ENCODE measurements at regions not wholly inside any gene's neighbourhood (a gene's known extent, or its start where the extent isn't known, plus 50 kb on each side); places are given as distances from the start of the nearest gene placed in this dataset.
A peak's percentile ranks its signal among the peaks of the same experiment; 100 is the strongest.

DNA sequence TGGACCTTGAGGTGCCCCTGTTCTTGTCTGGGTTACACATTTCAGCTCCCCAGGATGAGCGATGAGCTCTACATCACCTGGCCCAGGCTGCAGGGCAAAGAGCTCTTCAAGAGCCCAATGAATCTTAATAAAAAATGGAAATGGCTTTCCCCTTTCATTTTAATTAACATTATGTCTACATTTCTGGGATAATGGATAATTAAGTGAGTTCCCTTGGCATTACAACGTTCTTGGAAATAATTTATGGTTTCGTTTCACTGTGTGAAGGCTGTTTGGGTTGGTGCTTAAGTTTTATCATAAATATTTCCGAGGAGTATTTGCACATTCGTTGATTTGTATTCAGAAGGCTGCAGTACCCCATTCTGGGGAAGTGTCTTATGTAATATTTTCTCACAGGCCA, 678.3 kb upstream of the EEF2KMT start:
- WGBS (ENCODE audit: insufficient coverage), result 83% methylated on average over 1 of the region's 5 CpGs
- Histone ChIP-seq H3K27ac (ENCODE audit: low read length) (no peak overlapping the region), H3K4me3 (ENCODE audit: low read length) (no peak overlapping the region), H3K9me3 (replicated peaks; ENCODE audit: control insufficient read depth, low read depth, low read length) (no peaks in the 10 kb centered on the region), H3K4me1 (ENCODE audit: control insufficient read depth, insufficient read depth, low read length) (no peaks in the 10 kb centered on the region), H3K27me3 (ENCODE audit: control insufficient read depth, insufficient read depth, low read length) (no peaks in the 10 kb centered on the region), H3K36me3 (ENCODE audit: control insufficient read depth, insufficient read depth, low read length) (no peaks in the 10 kb centered on the region)
- DNase-seq, result no peak

DNA sequence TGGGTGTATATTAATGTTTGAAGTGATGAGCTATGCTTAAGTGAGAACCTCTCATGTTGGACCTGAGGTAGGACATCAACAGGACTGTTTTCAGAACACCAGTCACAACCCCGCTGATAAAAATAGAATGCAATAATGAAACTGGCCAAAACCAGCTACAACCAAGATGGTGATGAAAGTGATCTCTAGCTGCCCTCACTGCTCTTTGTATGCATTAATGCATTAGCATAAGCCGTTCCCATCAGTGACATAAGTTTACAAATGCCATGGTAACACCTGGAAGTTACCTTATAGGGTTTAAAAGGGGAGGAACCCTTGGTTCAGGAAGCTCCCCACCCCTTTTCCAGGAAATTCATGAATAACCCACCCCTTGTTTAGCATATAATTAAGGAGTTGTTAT, 672.5 kb upstream of the EEF2KMT start:
- no CpG with 5 or more reads among the region's 2 CpGs for WGBS (ENCODE audit: insufficient coverage)
- H3K27ac ChIP-seq (ENCODE audit: low read length), result no peak overlapping the region

DNA sequence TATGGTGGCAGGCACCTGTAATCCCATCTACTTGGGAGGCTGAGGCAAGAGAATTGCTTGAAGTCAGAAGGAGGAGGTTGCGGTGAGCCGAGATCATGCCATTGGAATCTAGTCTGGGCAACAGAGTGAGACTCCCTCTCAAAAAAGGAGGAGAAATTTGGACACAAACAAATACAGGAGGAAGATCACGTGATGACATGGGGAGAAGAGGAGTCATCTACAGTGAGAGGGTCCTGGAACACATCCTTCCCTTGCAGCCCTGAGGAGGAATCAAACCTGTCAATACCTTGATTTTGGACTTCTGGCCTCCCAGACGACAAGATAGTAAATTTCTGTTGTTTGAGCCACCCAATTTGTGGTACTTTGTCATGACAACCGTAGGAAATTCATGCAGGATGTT, 671.9 kb upstream of the EEF2KMT start:
- no peaks in the 10 kb centered on the region for H3K9me3 ChIP-seq (replicated peaks; ENCODE audit: control insufficient read depth, low read depth, low read length)
- H3K4me1 ChIP-seq (ENCODE audit: control insufficient read depth, insufficient read depth, low read length), result no peaks in the 10 kb centered on the region
- H3K27ac ChIP-seq (ENCODE audit: low read length), result no peak overlapping the region
- H3K36me3 ChIP-seq (ENCODE audit: control insufficient read depth, insufficient read depth, low read length), result no peaks in the 10 kb centered on the region
- H3K4me3 ChIP-seq (ENCODE audit: low read length), result no peak overlapping the region
- DNase-seq, result no peak
- 89% methylated on average over 5 of the region's 5 CpGs for WGBS (ENCODE audit: insufficient coverage)
- H3K27me3 ChIP-seq (ENCODE audit: control insufficient read depth, insufficient read depth, low read length), result no peaks in the 10 kb centered on the region

More for the DNA sequence above, 672.5 kb upstream of the EEF2KMT start:
- no peaks in the 10 kb centered on the region for H3K9me3 ChIP-seq (replicated peaks; ENCODE audit: control insufficient read depth, low read depth, low read length)
- no peak for DNase-seq
- no peak overlapping the region for H3K4me3 ChIP-seq (ENCODE audit: low read length)
- no peaks in the 10 kb centered on the region for H3K36me3 ChIP-seq (ENCODE audit: control insufficient read depth, insufficient read depth, low read length)
- H3K27me3 ChIP-seq (ENCODE audit: control insufficient read depth, insufficient read depth, low read length), result no peaks in the 10 kb centered on the region
- H3K4me1 ChIP-seq (ENCODE audit: control insufficient read depth, insufficient read depth, low read length), result no peaks in the 10 kb centered on the region

DNA sequence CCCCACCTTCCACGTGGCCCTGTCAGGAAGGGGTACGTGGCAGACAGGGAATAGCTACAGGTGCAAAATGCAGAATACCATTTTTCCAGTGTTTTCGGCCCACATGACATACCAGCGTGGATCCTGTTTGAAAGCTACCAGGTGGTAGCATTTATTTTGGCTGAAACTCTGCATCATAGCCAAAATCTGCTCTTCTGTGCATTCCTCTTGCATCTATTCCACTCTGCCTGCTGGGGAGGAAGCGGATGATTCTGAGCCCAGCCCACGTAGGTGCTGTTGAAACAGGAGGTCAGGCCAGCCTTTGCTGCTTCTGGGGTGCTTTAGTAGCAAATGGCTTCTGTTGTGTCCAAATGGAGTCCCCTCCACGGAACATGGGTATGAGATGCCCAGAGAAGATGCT, 670.9 kb upstream of the EEF2KMT start:
- H3K36me3 ChIP-seq (ENCODE audit: control insufficient read depth, insufficient read depth, low read length), result no peaks in the 10 kb centered on the region
- H3K27ac ChIP-seq (ENCODE audit: low read length), result no peak overlapping the region
- no peaks in the 10 kb centered on the region for H3K4me1 ChIP-seq (ENCODE audit: control insufficient read depth, insufficient read depth, low read length)
- H3K9me3 ChIP-seq (replicated peaks; ENCODE audit: control insufficient read depth, low read depth, low read length), result no peaks in the 10 kb centered on the region
- DNase-seq, result no peak
- 68% methylated on average over 6 of the region's 7 CpGs for WGBS (ENCODE audit: insufficient coverage)
- no peak overlapping the region for H3K4me3 ChIP-seq (ENCODE audit: low read length)
- no peaks in the 10 kb centered on the region for H3K27me3 ChIP-seq (ENCODE audit: control insufficient read depth, insufficient read depth, low read length)

DNA sequence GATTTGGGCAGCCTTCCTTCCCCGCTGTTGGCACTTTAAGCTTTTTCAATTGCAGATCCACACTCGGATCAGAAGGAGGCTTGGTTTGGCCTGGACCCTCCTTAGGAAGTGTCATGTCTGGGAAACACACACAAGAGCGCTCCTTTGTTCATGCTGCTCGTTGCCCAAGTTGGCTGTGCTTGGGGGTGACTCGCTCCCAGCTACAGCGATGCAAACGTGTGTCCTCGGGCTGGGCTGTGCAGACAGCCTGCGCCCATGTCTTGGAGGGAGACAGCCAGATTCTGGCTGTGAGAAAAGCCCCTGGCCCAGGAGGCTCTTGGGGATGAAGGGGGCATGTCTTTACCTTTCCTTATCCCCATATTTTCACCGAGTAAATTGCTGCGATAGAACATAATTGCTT, 665.6 kb upstream of the EEF2KMT start:
- Histone ChIP-seq H3K4me3 (ENCODE audit: low read length) (no peak overlapping the region), H3K27ac (ENCODE audit: low read length) (no peak overlapping the region), H3K36me3 (ENCODE audit: control insufficient read depth, insufficient read depth, low read length) (no peaks in the 10 kb centered on the region), H3K27me3 (ENCODE audit: control insufficient read depth, insufficient read depth, low read length) (no peaks in the 10 kb centered on the region), H3K4me1 (ENCODE audit: control insufficient read depth, insufficient read depth, low read length) (no peaks in the 10 kb centered on the region), H3K9me3 (replicated peaks; ENCODE audit: control insufficient read depth, low read depth, low read length) (no peaks in the 10 kb centered on the region)
- WGBS (ENCODE audit: insufficient coverage), result 55% methylated on average over 5 of the region's 11 CpGs
- DNase-seq, result no peak

DNA sequence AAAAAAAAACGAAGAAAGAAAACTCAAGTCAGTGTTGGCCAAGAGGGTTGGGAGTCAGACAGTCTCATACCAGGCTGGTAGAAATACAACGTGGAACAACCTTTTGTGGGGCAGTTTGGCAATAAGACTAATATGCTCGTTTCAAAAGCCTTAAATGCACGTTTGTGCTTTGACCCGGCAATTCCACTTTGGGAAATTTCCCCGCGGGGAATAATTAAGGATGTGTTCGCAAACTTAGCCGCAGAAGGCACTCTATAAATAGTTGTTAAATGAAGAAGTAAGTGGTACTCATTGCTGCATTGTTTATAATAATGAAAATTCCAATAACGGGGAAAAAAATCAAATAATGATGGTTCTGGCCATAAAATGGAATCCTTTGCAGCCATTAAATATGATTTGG, 664.8 kb upstream of the EEF2KMT start:
- no peak for DNase-seq
- Histone ChIP-seq H3K9me3 (replicated peaks; ENCODE audit: control insufficient read depth, low read depth, low read length) (no peaks in the 10 kb centered on the region), H3K36me3 (ENCODE audit: control insufficient read depth, insufficient read depth, low read length) (no peaks in the 10 kb centered on the region), H3K4me1 (ENCODE audit: control insufficient read depth, insufficient read depth, low read length) (no peaks in the 10 kb centered on the region), H3K4me3 (ENCODE audit: low read length) (no peak overlapping the region), H3K27ac (ENCODE audit: low read length) (no peak overlapping the region), H3K27me3 (ENCODE audit: control insufficient read depth, insufficient read depth, low read length) (no peaks in the 10 kb centered on the region)
- WGBS (ENCODE audit: insufficient coverage), result 72% methylated on average over 8 of the region's 10 CpGs

DNA sequence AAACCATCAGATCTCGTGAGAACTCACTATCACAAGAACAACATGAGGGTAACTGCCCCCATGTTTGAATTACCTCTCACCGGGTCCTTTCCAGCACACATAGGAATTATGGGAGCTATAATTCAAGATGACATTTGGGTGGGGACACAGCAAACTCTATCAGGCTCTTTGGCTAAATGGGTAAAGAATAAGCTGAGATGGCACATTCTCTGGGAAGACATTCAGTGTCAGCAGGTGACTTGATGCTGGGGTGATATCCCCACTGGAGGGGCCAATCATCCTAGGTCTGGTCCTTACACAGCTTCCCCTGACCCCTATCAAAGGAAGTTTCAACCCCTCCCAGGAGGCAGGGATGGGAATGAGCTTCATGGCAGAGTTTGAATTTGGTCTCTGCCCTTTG, 664.0 kb upstream of the EEF2KMT start:
- WGBS (ENCODE audit: insufficient coverage), result no CpG with 5 or more reads among the region's 2 CpGs

DNA sequence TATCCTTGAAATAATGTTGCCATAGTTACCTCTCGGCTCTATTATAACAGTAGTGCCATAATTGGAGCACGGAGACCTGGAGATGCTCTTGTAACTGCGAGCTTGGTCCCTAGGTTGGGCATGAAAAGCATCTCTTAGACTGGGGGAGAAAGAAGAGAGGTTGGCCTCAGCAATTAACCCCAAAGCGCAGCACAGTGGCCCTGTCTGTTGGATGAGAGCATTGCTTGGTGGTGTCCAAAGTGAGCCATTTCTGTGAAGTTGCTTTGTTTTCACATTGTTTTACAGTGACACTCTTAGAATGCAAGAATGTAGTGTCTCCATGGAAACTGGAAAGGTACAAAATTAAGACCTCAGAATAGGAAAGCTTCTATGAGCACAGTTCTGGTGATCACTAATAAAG, 660.7 kb upstream of the EEF2KMT start:
- Histone ChIP-seq H3K27ac (ENCODE audit: low read length) (no peak overlapping the region), H3K4me3 (ENCODE audit: low read length) (no peak overlapping the region), H3K9me3 (replicated peaks; ENCODE audit: control insufficient read depth, low read depth, low read length) (no peaks in the 10 kb centered on the region), H3K4me1 (ENCODE audit: control insufficient read depth, insufficient read depth, low read length) (no peaks in the 10 kb centered on the region), H3K27me3 (ENCODE audit: control insufficient read depth, insufficient read depth, low read length) (no peaks in the 10 kb centered on the region), H3K36me3 (ENCODE audit: control insufficient read depth, insufficient read depth, low read length) (no peaks in the 10 kb centered on the region)
- no peak for DNase-seq
- WGBS (ENCODE audit: insufficient coverage), result 72% methylated on average over 4 of the region's 4 CpGs

More for the DNA sequence above, 664.0 kb upstream of the EEF2KMT start:
- Histone ChIP-seq H3K4me1 (ENCODE audit: control insufficient read depth, insufficient read depth, low read length) (no peaks in the 10 kb centered on the region), H3K4me3 (ENCODE audit: low read length) (no peak overlapping the region), H3K27ac (ENCODE audit: low read length) (no peak overlapping the region), H3K36me3 (ENCODE audit: control insufficient read depth, insufficient read depth, low read length) (no peaks in the 10 kb centered on the region), H3K9me3 (replicated peaks; ENCODE audit: control insufficient read depth, low read depth, low read length) (no peaks in the 10 kb centered on the region), H3K27me3 (ENCODE audit: control insufficient read depth, insufficient read depth, low read length) (no peaks in the 10 kb centered on the region)
- DNase-seq, result no peak

DNA sequence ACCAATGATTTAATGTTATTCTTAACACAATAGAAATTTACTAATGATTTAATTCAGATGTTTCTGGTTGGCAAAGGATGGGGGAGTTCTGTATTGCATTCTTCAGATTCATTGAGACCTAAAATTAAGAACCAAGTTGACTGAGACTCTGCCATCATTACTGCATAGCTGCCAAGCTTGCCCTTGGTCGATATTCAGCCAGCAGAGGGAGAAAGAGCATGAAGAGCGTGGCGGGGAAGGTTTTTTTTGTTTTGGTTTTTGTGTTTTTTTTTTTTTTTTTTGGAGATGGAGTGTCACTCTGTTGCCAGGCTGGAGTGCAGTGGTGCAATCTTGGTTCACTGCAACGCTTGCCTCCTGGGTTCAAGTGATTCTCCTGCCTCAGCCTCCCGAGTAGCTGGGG, 659.4 kb upstream of the EEF2KMT start:
- DNase-seq, result peak; percentile 3
- no peaks in the 10 kb centered on the region for H3K36me3 ChIP-seq (ENCODE audit: control insufficient read depth, insufficient read depth, low read length)
- no peaks in the 10 kb centered on the region for H3K9me3 ChIP-seq (replicated peaks; ENCODE audit: control insufficient read depth, low read depth, low read length)
- H3K4me3 ChIP-seq (ENCODE audit: low read length), result no peak overlapping the region
- 50% methylated on average over 1 of the region's 5 CpGs for WGBS (ENCODE audit: insufficient coverage)
- H3K4me1 ChIP-seq (ENCODE audit: control insufficient read depth, insufficient read depth, low read length), result no peaks in the 10 kb centered on the region
- H3K27ac ChIP-seq (ENCODE audit: low read length), result no peak overlapping the region
- no peaks in the 10 kb centered on the region for H3K27me3 ChIP-seq (ENCODE audit: control insufficient read depth, insufficient read depth, low read length)

DNA sequence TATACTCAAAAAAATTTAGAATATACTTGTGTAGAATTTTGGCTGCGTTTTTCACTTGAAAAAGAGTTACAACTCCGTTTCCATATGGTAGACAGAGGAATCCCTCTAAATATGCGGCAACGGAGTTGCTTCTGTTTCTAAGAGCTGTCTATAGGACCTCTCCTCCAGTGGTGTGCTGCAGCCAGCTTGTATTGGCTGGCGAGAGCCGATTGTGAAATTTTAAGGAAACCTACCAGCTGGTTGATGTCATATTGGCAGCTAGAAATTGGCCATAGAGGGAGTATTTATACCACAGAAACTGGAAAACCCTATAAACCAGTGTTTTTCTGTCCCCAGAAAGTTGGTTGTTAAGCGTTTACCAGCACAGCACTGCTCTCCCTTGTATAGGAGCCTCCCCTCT, 655.8 kb upstream of the EEF2KMT start:
- H3K27me3 ChIP-seq (ENCODE audit: control insufficient read depth, insufficient read depth, low read length), result no peaks in the 10 kb centered on the region
- H3K36me3 ChIP-seq (ENCODE audit: control insufficient read depth, insufficient read depth, low read length), result no peaks in the 10 kb centered on the region
- no peak overlapping the region for H3K27ac ChIP-seq (ENCODE audit: low read length)
- WGBS (ENCODE audit: insufficient coverage), result 79% methylated on average over 3 of the region's 7 CpGs
- H3K4me3 ChIP-seq (ENCODE audit: low read length), result no peak overlapping the region
- no peaks in the 10 kb centered on the region for H3K4me1 ChIP-seq (ENCODE audit: control insufficient read depth, insufficient read depth, low read length)
- no peaks in the 10 kb centered on the region for H3K9me3 ChIP-seq (replicated peaks; ENCODE audit: control insufficient read depth, low read depth, low read length)
- no peak for DNase-seq

DNA sequence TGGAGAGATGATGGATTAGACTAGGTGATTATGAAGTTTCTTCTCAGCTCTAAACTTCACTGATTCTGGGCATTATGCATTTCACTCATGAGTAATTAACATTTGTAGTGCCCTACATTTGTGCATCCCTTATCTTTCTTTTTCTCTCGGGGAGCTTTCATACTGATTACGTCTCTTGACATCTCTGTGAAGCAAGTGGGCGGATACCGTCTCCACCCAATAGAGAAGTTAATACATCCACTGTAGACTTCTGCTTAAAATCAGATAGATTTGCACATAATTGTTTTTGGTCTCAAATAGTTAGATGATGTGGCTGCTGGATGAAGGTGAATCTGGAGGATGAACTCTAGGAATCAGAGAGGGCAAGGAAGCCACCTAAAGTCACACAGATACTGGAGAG, 653.6 kb upstream of the EEF2KMT start:
- DNase-seq, result no peak
- no peaks in the 10 kb centered on the region for H3K36me3 ChIP-seq (ENCODE audit: control insufficient read depth, insufficient read depth, low read length)
- no peak overlapping the region for H3K4me3 ChIP-seq (ENCODE audit: low read length)
- H3K4me1 ChIP-seq (ENCODE audit: control insufficient read depth, insufficient read depth, low read length), result no peaks in the 10 kb centered on the region
- no CpG with 5 or more reads among the region's 4 CpGs for WGBS (ENCODE audit: insufficient coverage)
- H3K9me3 ChIP-seq (replicated peaks; ENCODE audit: control insufficient read depth, low read depth, low read length), result no peaks in the 10 kb centered on the region
- H3K27ac ChIP-seq (ENCODE audit: low read length), result no peak overlapping the region
- H3K27me3 ChIP-seq (ENCODE audit: control insufficient read depth, insufficient read depth, low read length), result no peaks in the 10 kb centered on the region
